Bronchial epithelial cell (primary cell): ENCODE measurements at regions not wholly inside any gene's neighbourhood (a gene's known extent, or its start where the extent isn't known, plus 50 kb on each side); places are given as distances from the start of the nearest gene placed in this dataset.

Experiments
- DNase-seq: peaks from one replicate; pipeline ENCODE4 v3.0.0-alpha.2; 2010; ENCODE audit warnings: low read depth
- FAIRE-seq: peaks from 2 replicates; lab custom pipeline; 2011; peaks lifted over from hg19 to GRCh38; lab: Jason Lieb, UNC
- H3K27me3 ChIP-seq: 2 replicates; pipeline ENCODE4 v1.5.1; 2011; ENCODE audit warnings: low read length; ENCODE audit not compliant: control insufficient read depth, insufficient read depth
- H3K36me3 ChIP-seq: 2 replicates; pipeline ENCODE4 v1.5.1; 2011; ENCODE audit warnings: low read length; ENCODE audit not compliant: control insufficient read depth, insufficient read depth
- H3K4me3 ChIP-seq: 2 replicates; pipeline ENCODE4 v1.5.1; 2011; ENCODE audit warnings: mild to moderate bottlenecking, low read depth, low read length, control low read depth
- TF ChIP-seq, protein P1 (sequence below): IDR thresholded peaks from 2 replicates; pipeline ENCODE4 v1.5.1; 2011; ENCODE audit warnings: mild to moderate bottlenecking, moderate library complexity, low read length, control low read depth, inconsistent platforms; ENCODE audit not compliant: insufficient read depth, severe bottlenecking

- H3K4me3 ChIP-seq = no peak overlapping the region
- H3K27me3 ChIP-seq = no peaks in the 10 kb centered on the region
- peak; percentile 7 for DNase-seq
- no peak for FAIRE-seq
- TF ChIP-seq, protein P1, sequence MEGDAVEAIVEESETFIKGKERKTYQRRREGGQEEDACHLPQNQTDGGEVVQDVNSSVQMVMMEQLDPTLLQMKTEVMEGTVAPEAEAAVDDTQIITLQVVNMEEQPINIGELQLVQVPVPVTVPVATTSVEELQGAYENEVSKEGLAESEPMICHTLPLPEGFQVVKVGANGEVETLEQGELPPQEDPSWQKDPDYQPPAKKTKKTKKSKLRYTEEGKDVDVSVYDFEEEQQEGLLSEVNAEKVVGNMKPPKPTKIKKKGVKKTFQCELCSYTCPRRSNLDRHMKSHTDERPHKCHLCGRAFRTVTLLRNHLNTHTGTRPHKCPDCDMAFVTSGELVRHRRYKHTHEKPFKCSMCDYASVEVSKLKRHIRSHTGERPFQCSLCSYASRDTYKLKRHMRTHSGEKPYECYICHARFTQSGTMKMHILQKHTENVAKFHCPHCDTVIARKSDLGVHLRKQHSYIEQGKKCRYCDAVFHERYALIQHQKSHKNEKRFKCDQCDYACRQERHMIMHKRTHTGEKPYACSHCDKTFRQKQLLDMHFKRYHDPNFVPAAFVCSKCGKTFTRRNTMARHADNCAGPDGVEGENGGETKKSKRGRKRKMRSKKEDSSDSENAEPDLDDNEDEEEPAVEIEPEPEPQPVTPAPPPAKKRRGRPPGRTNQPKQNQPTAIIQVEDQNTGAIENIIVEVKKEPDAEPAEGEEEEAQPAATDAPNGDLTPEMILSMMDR = no peak
- no peaks in the 10 kb centered on the region for H3K36me3 ChIP-seq
Measured at GRCh38 chr6:109302176-109302575, 80.1 kb downstream of the CD164 start.

- TF ChIP-seq, protein P1 = no peak
- H3K36me3 ChIP-seq = no peaks in the 10 kb centered on the region
- no peak overlapping the region for H3K4me3 ChIP-seq
- no peaks in the 10 kb centered on the region for H3K27me3 ChIP-seq
- no peak for FAIRE-seq
- DNase-seq = no peak
Measured at GRCh38 chr6:109301418-109301817, 80.8 kb downstream of the CD164 start.

GRCh38 chr6:109300874-109301273, 81.4 kb downstream of the CD164 start:
- TF ChIP-seq, protein P1 = no peak
- FAIRE-seq = no peak
- H3K27me3 ChIP-seq = no peaks in the 10 kb centered on the region

DNA sequence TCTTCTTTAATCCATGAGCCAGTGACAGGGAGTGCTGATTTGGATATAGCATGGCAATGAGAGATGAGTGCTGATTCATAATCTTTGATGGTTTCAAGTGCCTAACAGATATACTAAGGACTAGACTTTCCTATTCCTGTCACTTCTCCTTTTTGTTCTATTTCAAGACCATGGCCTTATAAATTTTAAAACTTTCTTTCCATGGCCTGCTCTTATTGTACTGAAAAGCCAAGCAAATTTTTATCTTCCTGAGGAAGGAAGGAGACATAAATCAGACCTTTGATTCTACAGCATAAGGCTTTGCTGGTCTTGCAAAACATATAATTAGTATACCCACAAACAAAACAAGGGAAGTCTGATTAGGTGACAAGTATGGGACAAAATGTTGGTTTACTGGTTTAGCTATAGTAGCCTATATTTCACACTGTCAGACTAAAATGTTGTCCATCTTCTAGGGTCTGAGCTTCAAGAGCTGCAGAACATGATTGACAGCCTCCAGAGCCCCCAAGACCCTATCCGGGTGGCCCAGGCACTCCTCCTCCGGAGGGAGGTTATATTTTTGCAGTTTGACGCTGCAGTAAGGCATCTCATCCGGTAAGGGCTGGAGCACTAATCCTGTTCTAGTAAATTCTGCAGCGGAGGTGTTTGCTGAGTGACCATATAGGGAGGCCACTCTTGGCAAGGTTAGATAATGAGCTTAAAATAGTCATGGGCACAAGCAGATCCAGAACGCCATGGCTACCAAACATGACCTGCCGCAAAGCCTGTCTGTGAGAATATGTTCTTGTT, 82.3 kb downstream of the CD164 start:
- TF ChIP-seq, protein P1 = no peak
- DNase-seq = no peak
- H3K4me3 ChIP-seq = no peak overlapping the region
- no peak for FAIRE-seq
- no peaks in the 10 kb centered on the region for H3K36me3 ChIP-seq
- H3K27me3 ChIP-seq = no peaks in the 10 kb centered on the region

More at GRCh38 chr6:109300874-109301273, 81.4 kb downstream of the CD164 start:
- no peak for DNase-seq
- Histone ChIP-seq H3K4me3 (no peak overlapping the region), H3K36me3 (no peaks in the 10 kb centered on the region)

DNA sequence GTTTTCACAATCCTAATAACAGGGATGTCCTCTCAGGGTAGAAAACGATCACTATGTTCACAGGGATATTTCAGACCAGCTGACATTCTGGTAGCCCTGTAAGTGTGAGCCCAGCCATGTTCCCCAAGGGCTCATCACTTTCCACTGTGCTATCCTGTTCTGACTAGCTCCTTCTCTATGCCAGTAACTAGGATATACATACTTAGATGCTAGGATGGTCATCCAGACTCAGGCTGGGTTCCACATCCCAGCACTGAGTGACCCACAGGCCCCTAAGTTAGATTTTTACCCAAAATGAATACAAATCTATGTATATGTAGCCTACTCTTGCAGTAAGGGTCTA, 83.0 kb downstream of the CD164 start:
- FAIRE-seq (no peak), DNase-seq (no peak)
- no peak overlapping the region for H3K4me3 ChIP-seq
- no peaks in the 10 kb centered on the region for H3K27me3 ChIP-seq
- TF ChIP-seq, protein P1 = no peak
- no peaks in the 10 kb centered on the region for H3K36me3 ChIP-seq
